Activated CD4-positive, CD25-positive, alpha-beta regulatory T cell (primary cell): ENCODE measurements at regions not wholly inside any gene's neighbourhood (a gene's known extent, or its start where the extent isn't known, plus 50 kb on each side); places are given as distances from the start of the nearest gene placed in this dataset.

Source experiments
- DNase-seq, 4 experiments: peaks; one replicate each; lab custom pipeline; 2025; lab: John Stamatoyannopoulos, UW

DNA sequence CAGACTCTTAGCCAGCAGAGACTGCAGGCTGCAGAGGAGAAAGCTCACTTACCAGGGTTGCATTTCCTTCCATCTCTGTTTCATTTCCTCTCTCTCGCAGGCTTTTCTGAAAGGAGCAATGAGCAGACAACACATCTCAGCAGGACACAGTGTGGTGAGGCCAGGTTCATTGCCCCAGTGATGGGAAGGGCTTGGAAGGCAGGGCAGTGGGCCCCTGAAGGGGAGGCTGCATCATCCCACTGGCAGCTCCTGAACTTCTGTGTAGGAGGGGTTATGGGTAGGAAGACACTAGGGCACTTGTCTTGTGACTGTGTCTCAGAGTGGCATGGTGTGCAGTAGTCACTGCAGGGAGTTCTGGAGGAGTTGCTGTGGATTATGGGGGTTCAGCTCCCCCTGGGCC lies 246.8 kb downstream of the QKI start:
- DNase-seq, result no peak

DNA sequence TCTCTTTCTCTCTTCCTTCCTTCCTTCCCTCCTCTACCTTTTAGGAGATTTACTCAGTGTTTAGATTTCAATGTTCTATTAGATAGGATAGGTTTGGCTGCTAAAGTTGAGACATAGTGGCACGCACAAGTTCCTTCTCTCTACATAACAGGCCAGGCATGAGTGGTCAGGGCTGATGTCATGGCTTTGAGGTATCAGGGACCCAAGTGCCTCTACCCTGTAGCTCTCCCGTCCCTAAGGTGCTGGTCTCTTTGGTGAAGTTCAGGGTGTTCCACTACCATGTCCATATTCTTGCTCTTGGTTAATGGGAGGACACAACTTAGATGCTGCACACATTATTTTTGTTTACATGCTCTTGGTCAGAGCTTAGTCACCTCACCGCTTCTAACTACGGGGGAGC lies 245.3 kb downstream of the QKI start:
- no peak for DNase-seq

DNA sequence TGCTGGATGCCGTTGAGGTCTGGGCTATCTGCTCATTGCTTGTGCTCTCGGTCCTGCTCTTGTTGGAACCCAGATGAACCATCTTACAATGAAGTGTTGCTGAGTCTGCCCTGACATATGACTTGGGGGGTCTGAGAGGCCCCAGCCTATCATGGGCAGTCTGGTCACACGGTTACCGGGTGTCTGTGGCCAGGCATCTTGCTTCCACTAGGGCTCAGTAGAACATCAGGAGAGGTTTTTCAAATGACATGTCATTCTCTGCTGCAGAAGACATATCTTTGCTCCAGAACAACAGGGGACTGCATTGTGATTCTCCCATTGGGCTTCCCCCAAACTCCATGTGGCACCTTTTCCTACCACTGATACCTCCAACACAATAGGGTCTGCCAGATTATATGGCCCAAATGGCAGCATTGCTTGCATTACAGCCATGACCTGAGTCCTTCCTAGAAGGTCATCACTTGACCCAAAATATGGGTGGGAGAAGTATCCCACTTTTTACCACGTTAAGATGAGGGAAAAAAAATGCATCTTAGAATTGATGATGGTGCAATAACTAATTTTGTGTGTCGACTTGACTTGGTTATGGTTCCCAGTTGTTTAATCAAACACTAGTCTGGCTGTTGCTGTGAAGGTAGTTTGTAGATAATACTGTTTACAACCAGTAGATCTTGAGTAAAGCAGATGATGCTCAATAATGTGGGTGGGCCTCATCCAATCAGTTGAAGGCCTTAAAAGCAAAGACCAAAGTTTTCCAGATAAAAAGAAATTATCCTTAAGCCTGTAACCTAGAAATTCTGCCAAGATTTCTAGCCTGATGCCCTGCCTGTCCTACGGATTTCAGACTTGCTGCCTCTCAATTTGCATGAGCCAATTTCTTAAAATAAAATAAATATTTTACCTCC lies 241.0 kb downstream of the QKI start:
- DNase-seq, result no peak

DNA sequence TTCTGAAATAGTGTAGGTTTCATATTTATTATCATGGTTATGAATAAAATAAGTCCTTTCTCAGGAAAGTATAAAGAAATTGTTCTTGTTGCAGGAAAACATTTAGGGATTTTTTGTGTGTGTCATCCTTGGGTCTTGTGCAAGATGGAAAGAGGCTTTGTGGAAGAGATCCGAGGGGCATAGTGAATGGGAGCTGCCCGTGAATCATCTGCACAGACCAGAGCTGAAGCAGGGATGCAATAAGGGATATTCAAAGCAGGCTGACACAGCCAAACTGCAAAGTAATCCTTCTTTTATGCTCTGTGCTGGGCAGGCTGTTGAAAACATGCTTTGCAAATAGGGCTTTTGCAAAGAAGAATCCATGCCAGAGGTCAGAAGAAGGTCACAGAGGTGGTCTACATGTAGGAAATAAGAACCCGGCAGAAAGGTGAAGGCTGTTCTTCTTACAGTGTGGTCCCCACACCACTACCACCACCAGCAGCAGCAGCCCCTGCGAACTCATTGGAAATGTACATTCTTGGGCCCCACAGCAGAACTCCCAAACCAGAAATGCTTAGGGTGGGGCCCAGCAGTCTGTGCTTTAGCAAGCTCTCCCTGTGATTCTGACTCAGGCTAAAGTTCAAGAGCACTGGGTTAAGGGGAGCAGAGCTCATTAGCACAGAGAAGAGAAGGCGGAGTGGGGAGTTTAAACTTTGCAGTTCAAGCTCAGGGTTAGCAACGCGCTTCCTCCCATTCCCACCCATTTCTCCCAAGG lies 237.6 kb downstream of the QKI start:
- no peak for DNase-seq

DNA sequence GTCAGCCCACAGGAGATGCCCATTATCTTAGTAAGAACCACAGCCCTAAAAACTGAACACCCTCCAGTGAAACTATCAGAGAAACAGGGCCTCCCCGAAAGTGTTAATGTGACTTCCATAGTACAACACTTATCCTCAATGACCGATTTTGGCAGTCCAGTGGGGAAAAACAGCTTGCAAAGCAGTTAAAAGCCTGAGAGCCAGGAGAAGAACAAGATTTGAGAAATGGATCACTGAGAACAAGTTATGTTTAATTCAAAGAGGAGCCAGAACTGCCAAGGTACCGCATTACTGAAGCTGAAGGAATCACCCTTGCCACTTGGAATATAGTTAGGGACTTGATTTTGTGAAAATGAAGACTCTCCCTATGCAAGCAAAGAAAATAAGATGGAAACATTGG lies 236.9 kb downstream of the QKI start:
- no peak for DNase-seq

DNA sequence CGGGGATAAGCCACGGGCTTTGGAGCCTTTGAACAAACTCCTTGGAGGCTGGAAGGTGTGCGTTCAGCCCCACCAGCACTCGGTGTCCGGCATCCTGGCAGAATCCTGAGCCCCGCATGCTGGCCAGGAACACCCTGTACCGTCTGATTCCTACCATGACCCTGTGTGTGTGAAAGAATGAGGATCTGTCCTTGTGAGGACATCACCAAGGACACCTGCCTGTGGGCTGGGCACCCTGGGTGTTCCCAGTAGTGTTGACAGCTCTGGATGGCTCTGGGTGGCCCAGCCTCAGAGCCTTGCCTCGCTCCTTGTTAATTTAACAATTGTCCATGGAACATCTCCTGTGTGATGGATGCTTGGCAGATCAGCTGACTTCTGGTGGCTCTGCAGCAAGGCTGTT lies 234.3 kb downstream of the QKI start:
- no peak for DNase-seq

DNA sequence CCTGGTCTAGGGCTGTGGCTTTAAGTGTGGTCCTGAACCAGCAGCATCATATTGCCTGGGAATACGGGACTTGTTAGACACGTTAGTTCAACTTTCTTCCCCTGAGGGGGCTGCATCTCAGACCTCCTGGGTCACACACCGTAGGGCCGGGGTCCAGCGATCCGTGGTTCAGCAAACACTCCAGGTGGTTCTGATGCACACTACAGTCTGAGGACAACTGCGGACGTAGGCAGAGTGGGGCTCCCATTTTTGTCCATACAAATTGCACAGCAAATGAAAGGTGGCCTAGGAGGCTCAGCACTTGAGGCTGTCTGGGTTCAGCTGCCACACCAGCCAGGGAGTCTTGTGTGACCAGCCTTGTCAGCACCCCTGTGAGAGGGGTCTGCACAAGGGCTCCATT lies 233.1 kb downstream of the QKI start:
- no peak for DNase-seq

DNA sequence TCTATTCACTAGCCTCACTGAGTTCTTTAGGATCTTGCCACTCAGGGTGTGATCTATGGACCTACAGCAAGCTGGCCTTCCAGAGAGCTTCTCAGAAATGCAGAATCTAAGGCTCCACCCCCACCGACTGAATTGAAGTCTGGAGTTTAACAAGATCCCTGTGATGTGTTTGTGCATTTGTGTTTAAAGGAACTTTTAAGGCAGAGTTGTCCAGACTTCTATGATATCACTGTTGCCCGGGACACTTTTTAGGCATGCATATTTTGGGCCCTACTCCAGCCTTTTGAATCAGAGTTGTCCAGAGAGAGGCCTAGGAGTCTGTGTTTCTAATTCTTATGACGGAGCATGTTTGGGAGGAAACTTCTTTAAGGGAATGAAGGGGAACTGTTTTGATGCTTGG lies 232.3 kb downstream of the QKI start:
- DNase-seq, result no peak

DNA sequence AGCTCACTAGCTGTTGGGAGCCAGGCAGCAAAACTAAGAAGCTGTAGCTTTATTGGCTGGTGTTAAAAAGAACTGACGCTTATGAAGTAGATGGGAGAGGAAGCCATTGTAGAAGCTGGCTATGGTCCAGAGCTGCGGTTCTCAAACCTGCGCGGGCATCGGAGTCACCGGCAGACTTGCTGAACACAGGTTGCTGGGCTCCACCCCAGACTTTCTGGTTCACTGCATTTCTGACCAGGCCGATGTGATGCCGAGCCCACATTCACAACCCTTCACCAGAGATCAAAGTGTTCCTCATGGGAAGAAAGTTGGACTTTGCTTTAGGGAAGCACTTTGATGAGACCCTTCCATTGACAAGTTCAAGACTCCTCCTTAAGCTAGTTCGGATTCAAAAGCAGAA lies 231.6 kb downstream of the QKI start:
- DNase-seq, result no peak

DNA sequence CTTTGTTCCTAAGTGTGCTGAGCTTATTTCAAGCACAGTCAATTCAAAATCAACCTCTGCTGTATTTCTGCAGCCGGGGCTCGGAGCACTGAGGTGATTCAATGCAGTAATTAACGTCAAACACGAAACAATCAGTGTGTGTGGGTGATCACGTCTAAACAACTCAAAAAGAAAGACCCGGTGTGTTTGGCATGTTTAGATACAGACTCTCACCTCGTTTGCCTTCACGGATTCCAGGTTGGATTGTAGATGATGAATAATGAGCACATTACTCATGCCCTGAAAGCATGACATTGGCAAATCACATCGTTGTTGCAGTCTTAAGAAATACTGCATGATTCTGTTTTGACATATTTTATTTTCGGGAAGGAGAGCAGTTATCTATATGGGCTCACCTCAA lies 231.0 kb downstream of the QKI start:
- no peak for DNase-seq

DNA sequence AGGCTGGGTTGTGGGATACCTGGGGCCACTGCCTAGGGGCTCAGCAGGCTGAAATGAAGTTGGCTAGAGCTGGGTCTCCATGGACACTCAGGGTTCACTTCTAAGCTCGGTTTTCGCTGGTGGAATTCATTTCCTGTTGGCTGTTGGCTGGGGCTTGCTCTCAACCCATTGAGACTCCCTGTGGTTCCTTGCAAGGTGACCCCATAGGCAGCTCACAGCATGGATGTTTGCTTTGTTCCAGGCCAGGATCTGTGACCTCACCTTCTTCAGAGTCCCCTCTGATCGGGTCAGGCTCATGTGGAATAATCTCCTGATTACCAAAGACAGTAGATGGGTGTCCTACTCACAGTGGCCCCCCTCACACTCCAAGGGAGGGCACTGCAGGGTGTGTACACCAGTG lies 229.3 kb downstream of the QKI start:
- no peak for DNase-seq

DNA sequence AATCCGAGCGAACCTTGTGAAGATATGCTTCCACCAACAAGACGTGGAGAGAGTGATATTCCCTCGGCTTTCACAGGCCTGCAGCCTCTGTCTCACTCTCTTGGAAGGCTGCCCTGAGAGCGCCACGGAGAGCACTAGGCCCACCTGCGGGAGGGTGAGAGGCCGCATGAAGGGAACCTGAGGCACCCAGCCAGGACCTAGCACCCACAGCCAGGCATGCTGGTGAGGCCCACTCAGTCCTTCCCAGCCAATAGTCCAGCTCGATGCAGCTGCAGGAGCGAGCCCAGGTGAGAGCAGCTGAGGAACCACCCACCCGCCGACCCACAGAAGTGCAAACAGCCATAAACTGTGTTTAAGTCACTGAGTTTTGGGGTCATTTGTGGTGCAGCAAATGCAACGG lies 227.2 kb downstream of the QKI start:
- no peak for DNase-seq

DNA sequence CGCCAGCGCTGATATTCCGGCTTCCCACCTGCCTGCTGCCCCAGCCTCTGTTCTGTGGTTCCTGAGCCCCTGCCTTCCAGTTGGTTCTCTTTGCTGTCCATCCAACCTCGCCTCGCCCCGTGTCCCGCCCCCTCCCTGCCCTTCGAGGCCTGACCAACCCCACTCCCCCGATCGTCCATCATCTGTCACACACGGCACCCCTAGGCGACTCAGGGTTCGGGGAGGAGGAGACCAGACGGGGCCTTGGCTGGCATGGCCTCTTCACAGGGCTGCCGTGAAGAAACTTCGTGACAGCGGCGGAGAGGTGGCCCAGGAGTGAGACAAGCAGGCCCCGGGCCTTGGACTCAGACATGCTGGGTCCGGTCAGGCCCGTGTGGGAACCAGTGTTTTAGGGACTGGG lies 226.1 kb downstream of the QKI start:
- no peak for DNase-seq

DNA sequence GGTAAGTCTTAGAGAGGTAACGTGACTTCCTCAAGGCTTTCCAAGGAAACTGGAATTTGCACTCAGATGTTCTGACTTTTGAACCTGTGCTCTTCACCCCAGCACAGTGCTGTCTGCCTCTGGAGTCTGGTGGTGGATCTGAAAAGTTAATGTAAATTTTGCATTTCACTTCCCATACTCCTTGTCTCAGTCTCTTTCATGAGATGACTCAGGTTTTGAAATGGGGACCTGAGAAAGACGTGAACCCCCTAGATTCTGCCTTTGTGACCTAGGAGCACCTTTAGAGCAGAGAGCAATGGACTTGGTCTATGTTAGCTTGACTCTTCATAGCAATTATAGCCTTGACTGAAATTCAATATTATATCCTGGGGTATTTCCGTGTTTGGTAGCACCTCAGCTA lies 223.0 kb downstream of the QKI start:
- DNase-seq, result no peak

DNA sequence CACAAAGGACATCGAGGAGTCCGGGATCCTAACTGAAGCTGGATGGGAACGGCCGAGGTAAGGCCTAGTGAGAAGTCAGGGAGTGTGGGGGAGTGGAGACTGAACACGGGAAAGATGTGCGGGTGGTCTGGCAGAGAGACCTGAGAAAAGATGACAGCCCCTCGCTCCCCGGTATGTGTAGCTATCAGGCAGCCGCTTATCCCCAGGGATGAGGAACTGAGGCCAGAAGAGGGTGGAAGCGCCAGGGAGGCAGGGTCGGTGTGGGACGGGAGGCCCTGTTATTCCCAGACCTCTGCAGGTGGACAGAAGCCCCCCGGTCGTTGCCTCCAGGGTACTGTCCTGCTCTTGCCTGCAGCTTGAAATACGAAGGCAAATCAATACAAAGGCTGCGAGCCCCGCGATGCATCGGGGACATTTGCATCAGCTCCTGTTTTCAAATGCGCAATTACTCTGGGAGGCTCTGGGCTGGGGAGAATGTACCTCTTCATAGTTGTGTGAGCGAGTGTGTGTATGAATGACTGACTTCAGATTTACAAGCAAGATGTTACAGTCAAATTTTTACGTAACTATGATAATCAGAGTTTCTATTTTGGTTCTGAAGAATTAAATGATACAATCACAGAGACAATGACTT lies 221.3 kb downstream of the QKI start:
- DNase-seq, result no peak

DNA sequence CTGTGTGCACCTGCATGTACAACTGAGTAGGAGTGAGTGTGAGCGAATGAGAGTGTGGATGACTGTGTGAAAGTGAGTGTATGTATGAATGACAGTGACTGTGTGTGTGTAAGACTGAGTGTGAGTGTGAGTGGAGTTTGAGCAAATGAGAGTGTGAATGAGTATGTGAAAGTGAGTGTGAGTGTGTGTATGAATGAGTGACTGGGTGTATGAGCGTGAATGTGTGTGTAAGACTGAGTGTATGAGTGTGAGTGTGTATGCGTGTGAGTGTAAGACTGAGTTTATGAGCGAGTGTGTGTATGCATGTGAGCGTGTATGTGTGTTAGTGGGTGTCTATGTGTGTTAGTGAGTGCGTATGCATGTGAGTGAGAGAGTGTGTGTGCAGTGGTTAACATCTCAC lies 220.8 kb downstream of the QKI start:
- DNase-seq, result no peak

DNA sequence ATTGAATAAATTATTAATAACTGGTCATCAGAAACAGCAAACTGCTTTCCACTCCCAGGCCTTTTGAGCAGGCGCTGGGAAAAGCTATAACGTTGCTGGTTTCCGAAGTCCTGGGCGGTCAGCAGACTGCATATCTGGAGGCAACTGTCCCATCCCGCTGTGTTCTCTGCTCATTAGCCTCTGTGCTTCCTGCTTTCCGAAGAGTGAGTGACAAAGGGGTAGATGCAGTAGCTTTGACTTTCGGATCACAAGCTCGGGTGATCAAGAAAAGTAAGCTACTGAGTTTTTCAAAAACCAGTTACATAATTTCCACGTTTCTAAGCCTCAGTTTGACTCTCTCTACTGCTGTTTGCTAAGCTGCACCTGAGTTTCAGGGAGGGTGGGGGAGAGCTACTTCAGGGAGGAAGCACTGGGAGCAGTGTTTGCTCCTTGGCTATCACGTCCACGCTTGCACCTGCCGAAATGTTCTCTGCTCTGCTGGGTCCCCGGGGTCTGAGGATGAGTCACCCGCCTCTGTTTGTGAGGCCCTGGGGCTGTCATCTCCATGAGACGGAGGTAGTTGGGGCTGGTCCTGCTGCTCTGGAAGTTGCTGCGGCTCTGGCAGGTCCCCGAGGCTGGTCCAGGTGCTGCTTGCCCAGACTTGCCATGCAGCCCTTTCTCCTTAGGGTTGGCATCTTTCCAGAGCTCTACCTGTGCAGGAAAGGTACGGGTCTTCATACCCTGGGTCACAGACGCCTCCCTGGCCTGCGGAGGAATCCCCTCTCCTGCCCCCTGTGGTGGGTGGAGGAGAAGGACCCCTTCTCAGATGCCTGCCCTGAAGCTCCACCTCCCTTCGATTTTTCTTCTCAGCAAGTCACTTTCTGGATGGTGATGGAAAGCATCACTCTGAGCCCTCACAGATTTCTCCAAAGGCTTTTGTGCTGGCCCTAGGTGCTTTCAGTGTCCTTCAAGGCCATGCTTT lies 220.0 kb downstream of the QKI start:
- no peak for DNase-seq

DNA sequence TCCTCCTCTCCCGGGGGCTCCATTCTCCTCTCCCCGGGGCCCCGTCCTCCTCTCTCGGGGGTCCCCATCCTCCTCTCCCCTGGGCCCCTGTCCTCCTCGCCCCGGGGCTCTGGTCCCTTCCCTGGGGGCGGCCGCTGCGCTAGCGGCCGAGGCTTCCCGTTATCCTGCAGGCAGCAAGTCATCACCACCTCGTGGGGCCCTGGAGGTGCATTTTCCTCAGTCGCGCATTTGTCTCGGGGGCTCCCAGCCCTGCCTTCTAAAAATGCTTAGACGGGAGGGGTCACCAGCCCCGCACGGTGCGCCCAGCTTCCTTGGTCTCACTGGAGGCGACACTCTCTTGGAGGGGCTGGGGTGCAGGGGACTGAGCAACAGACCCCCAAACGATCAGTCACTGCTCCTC lies 216.5 kb downstream of the QKI start:
- no peak for DNase-seq

DNA sequence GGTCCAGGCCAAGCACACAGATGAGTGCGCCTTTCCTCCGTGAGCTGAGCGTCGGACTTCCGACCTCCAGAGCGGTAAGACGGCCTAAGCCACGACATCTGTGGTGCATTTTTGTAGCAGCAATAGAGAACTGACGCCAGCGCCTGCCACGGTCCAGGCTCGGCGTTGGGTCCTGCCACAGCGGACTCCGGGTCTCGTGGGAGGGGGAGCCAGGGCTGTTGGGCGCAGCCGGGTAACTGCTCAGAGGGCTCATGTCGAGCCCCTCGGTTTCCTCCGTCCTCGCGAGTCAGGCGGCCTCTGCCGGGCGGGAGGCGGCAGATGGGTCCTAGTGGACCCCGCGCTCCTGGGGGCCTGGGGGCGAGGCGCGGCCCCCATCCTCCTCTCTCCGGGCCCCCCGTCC lies 216.1 kb downstream of the QKI start:
- DNase-seq, result no peak

DNA sequence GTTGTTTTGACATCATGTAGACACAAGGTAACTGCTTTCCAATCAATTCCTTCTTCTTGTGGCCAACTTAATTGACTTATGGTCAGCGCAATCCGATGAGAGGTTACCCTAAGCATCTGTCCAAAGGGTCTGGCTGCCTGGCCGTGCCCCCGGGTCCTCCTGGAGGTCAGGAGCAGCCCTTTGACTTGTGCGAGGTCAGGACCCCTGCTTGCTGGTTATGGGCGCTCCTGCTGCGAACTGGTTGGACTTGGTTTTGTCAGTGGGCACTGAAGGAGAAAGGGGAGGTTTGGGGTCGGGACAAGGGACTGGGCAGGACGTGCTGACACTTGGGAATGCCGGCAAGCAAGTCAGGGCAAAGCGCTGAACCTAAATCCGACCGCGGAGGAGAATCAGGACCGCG lies 215.6 kb downstream of the QKI start:
- DNase-seq, result no peak
